ENCODE measurements at regions not wholly inside any gene's neighbourhood (a gene's known extent, or its start where the extent isn't known, plus 50 kb on each side); places are given as distances from the start of the nearest gene placed in this dataset.

DNA sequence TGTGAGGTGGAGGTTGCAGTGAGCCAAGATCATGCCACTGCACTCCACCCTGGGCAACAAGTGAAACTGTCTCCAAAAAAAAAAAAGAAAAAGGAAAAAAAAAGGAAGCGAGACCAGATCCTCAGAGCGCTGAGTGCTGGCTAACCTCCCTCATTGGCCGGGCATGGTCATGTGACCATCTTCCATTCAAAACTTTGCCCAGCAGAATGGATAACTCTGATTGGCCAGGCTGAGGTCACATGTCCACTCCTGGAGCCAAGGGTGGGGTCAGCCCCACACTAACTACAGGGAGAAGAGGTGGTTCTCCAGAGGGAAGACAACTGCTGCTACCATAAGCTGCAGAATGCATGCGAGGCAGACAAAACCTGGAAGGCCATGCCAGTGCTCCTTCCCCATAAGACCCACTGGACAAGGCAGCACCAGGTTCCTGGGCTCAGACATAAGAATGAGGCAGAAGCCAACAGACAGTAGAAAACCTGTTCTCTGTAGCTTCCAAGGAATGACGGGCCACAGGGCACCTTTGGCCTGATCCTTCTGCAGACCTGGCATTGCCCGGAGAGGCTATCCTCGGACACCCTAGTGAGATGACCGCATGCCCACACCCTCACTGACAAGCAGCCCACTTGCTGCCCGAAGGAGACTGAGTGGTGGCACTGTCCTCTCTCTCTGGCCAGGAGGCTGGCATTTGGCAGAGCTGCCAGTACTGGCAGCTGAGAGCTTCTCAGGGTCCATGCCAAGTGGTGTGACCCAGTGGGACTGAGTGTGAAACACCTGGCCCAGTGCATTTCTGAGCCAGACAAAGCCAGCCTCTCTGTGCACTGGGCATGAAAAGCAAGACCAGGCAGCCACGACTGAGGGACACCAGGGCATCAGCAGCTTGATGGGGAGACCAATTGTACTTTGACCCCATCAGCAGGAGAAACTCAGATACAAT lies 311.9 kb upstream of the SULF2 start:
- no peak for DNase-seq

DNA sequence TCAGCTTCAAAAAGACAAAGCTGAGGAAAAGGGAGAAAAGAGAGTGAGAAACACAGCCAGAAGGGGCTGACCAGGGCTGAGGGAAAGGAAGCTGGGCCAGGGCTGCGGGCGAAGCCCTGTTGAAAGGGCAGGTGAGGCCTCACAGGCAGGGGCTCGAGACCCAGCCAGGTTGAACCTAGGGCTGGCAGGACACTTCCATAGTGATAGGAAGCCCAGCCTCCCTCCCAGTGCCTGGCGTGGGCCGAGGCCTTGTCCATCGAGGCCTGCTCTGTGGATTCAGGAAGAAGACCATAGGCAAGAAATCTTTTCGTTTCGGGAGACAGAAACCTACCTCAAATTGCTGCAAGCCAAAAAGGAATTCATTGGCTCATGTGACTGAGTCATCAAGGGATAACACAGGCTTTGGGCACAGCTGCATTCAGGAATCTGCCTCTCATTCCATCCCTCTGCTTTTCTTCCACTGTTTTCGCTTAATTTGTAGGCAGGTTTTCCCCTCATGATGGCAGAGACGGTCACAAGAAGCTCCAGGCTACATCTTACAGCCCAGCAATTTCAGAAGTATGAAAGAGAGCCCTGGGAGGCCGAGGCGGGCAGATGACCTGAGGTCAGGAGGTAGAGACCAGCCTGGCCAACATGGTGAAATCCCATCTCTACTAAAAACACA lies 311.1 kb upstream of the SULF2 start:
- DNase-seq = no peak

DNA sequence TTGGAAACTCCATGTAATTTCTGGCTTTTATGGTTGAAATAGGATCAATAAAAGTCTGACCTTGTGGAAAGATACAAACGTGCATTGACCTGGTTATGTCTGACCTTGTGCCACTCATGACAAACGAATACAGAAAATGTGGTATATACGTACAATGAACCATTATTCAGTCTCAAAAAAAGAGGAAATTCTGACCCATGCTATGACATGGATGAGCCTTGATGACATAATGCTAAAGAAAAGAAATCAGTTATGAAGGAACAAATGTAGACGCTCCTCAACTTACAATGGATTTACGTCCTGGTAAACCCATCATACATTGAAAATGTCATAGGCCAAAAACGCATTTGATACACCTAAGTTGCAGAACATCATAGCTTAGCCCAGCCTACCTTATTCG lies 309.7 kb upstream of the SULF2 start:
- no peak for DNase-seq

GRCh38 chr20:48094196-48094749 lies 309.0 kb upstream of the SULF2 start:
- no peak for DNase-seq

GRCh38 chr20:48092596-48093280 lies 307.5 kb upstream of the SULF2 start:
- no peak for DNase-seq

DNA sequence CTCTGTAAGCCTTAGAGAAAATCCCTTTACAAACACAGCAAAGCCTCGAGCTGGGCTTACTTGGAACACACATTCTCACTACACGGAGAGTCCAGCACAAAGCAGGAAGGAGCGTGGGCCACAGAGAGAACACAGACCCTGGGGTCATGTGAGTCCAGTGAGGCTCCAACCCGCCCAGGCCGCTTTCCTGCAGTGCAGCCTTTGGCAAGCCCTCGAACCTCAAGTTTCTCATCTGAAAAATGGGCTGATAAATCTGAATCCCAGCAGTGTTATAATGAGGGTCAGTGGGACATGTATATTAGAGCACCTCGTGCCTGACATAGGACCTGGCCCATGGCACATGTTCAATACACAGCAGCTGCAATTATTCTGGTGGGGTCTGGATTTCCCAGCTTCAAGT lies 305.5 kb upstream of the SULF2 start:
- DNase-seq = no peak

- no peak for DNase-seq
These were observed 305.0 kb upstream of the SULF2 start for GRCh38 chr20:48090314-48090713.

DNA sequence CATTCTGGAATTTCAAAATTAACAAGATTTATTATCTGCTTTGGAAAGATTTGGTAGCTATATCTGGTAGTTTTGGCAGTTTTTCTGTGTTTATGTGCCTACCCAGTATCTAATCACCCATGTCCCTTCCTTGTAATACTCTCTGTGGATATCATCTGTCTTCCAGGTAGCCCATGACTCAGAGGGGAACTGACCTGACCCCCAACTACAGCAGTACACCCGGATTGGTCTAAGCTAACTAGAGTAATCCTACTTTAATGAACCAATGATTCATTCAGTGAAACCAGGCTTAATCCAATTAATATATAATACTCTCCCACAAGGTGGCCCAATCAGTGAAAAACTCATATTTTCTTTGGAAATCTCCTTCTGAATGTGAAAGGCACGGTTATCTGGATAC lies 295.3 kb upstream of the SULF2 start:
- no peak for DNase-seq

DNA sequence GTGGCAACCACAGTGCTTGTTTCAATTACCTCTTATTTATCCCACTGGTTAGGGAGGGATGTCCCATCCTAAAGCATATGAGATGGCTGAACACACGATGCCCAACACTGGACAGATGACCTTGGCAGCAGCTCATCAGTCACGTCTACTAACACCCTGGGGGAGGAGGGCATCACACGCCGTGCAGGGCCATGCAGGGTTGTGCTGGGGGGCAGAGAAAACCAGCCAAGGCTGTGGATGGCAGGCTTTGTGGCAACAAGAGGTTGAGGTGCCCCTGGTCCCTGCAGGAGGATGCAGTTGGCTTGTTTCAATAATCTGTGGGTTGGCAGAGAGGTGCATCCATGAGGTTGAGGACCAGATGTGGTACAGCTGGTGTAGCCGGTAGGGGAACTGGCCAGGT lies 293.7 kb upstream of the SULF2 start:
- no peak for DNase-seq

- no peak for DNase-seq
These were observed 291.5 kb upstream of the SULF2 start for GRCh38 chr20:48076747-48077146.

- no peak for DNase-seq
These were observed 291.0 kb upstream of the SULF2 start for GRCh38 chr20:48076247-48076646.

- no peak for DNase-seq
These were observed 290.4 kb upstream of the SULF2 start for GRCh38 chr20:48075591-48076174.

DNA sequence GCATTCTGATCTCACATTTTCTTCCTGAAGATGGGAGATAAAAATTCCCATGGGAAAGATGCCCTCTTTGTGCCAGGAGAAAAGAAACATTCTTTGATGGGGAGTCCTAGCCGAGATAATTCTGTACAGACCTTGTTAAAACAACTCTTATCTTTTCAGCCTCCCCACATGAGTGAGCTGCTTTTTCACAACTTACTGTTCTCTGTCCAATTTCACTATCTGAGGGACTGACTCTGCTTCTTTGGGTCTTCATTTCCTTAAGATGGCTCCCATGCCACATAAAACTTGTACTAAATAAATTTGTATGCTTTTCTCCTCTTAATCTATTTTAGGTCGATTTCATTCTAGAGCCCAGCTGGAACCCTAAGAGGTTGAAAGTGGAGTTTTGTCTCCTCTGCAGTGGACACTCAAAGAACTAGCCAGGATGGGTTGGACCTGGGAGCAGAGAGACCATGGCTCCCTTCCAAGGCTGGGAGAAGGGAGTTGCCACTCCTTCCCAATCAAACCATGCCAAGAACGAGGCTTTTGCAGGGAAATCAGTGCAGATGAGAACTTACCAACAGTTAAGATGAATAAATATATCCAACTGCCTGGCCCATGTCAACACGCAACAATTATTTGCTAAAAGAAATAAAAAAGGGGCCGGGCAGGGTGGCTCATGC lies 285.8 kb upstream of the SULF2 start:
- DNase-seq = no peak

DNA sequence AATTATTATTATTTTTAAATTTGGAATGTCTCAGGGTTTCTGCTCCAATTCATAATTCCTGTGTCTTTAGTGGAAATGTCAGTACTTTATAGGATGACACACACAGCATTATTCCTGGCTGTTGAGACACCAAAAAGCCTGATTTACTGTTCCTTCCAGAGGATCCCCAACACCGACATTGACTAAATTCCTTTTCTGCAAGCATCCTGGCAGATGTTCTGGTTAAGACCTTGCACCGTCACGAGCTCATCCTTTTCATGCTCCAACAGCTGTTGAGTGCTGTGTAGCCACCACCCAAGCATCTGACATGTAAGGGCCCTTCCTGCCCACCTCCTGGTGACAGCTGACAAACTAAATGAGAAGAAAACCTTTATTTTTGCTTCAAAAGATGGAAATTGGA lies 284.3 kb upstream of the SULF2 start:
- DNase-seq = no peak

DNA sequence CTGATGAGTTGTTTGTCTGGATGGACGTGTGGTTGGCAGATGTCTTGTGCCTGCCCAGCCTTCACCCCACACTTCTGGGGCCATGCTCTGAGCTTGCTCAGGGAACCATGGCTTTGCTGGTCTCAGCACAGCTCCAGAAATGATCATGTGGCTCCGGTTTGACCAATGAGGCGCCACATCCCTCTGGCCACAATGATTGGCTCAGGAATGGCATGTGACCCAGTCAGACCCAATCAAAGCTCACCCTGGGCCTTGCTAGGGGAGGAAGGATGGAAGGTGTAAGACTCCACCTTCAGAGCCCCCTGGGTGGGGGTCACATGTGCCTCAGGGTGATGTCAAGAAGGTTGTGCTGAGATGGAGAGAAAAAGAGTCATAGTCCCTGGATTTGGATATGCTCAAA lies 281.6 kb upstream of the SULF2 start:
- DNase-seq = no peak

GRCh38 chr20:48066246-48066645 lies 281.0 kb upstream of the SULF2 start:
- no peak for DNase-seq

DNA sequence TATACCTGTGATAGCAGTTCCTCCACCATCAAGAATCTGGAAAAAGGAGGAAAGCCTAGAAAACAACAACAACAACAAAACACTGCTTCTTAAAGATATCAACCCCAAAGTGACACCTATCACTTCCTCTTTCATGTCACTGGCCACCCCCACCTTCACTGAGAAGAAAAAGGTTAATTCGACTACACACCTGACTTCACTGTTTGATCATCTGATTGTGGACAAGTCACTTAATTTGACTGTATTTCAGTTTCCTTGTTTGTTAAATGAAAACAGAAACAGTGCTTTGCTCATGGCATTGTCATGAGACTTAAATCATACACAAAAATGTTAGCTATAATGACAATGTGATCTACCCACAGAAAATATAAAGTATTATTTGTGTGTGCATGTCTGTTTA lies 280.6 kb upstream of the SULF2 start:
- no peak for DNase-seq

- no peak for DNase-seq
These were observed 279.6 kb upstream of the SULF2 start for GRCh38 chr20:48064929-48065328.

DNA sequence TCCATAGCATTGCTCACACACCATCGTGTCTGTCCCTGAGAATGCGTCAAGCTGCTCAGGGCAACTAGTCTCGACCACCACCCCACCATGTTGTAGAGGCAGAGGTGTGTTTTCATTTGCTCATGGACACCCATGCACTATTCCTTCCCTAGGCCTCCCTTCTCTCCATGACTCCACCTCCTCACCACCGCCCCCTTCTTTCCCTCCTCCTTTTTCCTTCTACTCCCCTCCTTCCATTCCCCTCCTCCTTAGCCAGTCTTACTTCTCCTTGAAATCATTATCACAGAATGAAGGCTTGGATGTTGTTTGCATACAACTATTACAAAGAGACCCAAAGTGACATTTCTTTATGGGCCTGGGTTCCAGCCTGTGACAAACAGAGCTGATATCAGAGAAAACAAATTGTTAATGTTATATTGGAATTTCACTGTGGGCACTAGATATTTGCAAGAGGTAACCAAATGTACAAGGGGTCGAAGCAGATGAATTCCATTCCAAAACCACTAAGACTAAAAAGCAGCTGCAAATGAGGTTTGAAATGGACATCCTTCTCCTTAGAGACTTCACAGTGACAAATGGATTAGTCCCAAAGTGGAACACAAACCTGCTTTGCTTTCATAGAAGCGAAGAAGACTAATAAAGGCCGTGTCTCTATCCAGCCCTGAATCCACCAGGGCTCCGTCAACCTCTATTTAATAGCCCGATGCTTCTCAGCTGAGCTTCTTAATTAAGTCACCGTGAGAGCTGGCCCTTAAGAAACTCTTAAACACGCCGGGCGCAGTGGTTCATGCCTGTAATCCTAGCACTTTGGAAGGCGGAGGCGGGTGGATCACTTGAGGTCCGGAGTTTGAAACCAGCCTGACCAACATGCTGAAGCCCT lies 275.8 kb upstream of the SULF2 start:
- no peak for DNase-seq

- no peak for DNase-seq
These were observed 273.6 kb upstream of the SULF2 start for GRCh38 chr20:48058611-48059559.

All from hematopoietic multipotent progenitor cell treated with erythropoietin and hydrocortisone succinate and interleukin-3 and kit ligand, for 4 days (in vitro differentiated cells).